Breast epithelium (tissue), 3 donors: ENCODE measurements at regions not wholly inside any gene's neighbourhood (a gene's known extent, or its start where the extent isn't known, plus 50 kb on each side); places are given as distances from the start of the nearest gene placed in this dataset.

Experiments used
- POLR2A ChIP-seq: fragments of 450-650 bp; IDR thresholded peaks from one replicate; pipeline ENCODE4 v1.6.1; 2016; ENCODE audit warnings: antibody characterized with exemption, mild to moderate bottlenecking, moderate library complexity
- POLR2AphosphoS5 ChIP-seq, 3 donors: sonication (generic); formaldehyde crosslinking; IDR thresholded peaks; one replicate each; pipeline ENCODE4 v1.6.1; 2017; ENCODE audit warnings: antibody characterized with exemption in 3 of 3
- TF ChIP-seq, protein P1 (sequence below), 3 donors: fragments of 450-650 bp; IDR thresholded peaks; one replicate each; pipeline ENCODE4 v1.5.1; 2016 to 2017; ENCODE audit warnings: antibody characterized with exemption in 3 of 3, mild to moderate bottlenecking in 3 of 3, moderate library complexity in 3 of 3

DNA sequence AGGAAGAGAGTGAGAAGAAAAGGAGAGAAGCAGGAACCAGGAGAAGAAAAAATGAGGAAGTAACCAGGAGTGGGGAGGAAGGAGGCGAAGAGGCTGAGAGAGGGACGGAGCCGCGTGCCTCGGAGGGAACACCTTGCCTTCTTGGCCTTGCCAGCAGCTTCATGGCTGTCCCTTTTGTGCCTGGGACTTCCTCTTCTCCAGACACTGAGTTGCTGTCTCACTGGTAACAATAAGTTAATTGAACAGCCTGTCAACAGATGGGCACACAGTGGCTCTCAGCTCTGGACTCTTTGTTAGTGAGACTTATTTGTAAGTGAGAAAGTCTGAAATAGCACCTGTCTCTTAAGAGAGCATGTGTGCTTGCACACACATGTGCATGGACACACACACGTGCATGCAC lies 83.2 kb downstream of the GATA3 start:
- TF ChIP-seq, protein P1, sequence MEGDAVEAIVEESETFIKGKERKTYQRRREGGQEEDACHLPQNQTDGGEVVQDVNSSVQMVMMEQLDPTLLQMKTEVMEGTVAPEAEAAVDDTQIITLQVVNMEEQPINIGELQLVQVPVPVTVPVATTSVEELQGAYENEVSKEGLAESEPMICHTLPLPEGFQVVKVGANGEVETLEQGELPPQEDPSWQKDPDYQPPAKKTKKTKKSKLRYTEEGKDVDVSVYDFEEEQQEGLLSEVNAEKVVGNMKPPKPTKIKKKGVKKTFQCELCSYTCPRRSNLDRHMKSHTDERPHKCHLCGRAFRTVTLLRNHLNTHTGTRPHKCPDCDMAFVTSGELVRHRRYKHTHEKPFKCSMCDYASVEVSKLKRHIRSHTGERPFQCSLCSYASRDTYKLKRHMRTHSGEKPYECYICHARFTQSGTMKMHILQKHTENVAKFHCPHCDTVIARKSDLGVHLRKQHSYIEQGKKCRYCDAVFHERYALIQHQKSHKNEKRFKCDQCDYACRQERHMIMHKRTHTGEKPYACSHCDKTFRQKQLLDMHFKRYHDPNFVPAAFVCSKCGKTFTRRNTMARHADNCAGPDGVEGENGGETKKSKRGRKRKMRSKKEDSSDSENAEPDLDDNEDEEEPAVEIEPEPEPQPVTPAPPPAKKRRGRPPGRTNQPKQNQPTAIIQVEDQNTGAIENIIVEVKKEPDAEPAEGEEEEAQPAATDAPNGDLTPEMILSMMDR (IDR thresholded peaks at IDR 0.05), result no peak
- TF ChIP-seq POLR2AphosphoS5 (IDR thresholded peaks at IDR 0.05), result no peak
- TF ChIP-seq POLR2A, result no peak
